Mesendoderm (in vitro differentiated cells): ENCODE measurements at regions not wholly inside any gene's neighbourhood (a gene's known extent, or its start where the extent isn't known, plus 50 kb on each side); places are given as distances from the start of the nearest gene placed in this dataset.
"Not testable (repeated sequence)": the region's sequence is repeated elsewhere in the genome, so short reads cannot be mapped to it uniquely, and the experiment has no call there.

ENCODE experiments used
- DNase-seq: peaks from one replicate; pipeline ENCODE4 v3.0.0; 2013
- H2AK5ac ChIP-seq: 2 replicates; pipeline ENCODE4 v1.6.1; 2013; ENCODE audit warnings: low read length, inconsistent platforms
- H2BK120ac ChIP-seq: 2 replicates; pipeline ENCODE4 v1.6.1; 2013; ENCODE audit warnings: low read depth, mild to moderate bottlenecking, low read length, moderate library complexity, mixed read lengths
- H2BK15ac ChIP-seq: replicated peaks from 2 replicates; pipeline ENCODE4 v1.6.1; 2013; ENCODE audit warnings: low read depth, mild to moderate bottlenecking, moderate library complexity
- H2BK5ac ChIP-seq: 2 replicates; pipeline ENCODE4 v1.6.1; 2013; ENCODE audit warnings: low read length, inconsistent platforms
- H3K18ac ChIP-seq: 2 replicates; pipeline ENCODE4 v1.6.1; 2013; ENCODE audit warnings: mild to moderate bottlenecking, low read length, mixed read lengths
- H3K23ac ChIP-seq: one replicate; pipeline ENCODE4 v1.6.1; 2013; ENCODE audit warnings: low read length
- H3K27ac ChIP-seq: 2 replicates; pipeline ENCODE4 v1.5.1; 2013; ENCODE audit warnings: low read depth, mild to moderate bottlenecking, inconsistent platforms, low read length, moderate library complexity
- H3K27me3 ChIP-seq: 2 replicates; pipeline ENCODE4 v1.6.1; 2013; ENCODE audit warnings: low read length, control low read depth, mild to moderate bottlenecking, inconsistent platforms; ENCODE audit not compliant: insufficient read depth, poor library complexity
- H3K36me3 ChIP-seq: 2 replicates; pipeline ENCODE4 v1.6.1; 2013; ENCODE audit warnings: low read length, inconsistent platforms; ENCODE audit not compliant: control insufficient read depth, insufficient read depth
- H3K4ac ChIP-seq: one replicate; pipeline ENCODE4 v1.6.1; 2013; ENCODE audit warnings: low read depth, mild to moderate bottlenecking, low read length, moderate library complexity
- H3K4me1 ChIP-seq: 2 replicates; pipeline ENCODE4 v1.6.1; 2013; ENCODE audit warnings: low read depth, low read length, inconsistent platforms; ENCODE audit not compliant: control insufficient read depth
- H3K4me2 ChIP-seq: 2 replicates; pipeline ENCODE4 v1.6.1; 2013; ENCODE audit warnings: low read length
- H3K4me3 ChIP-seq: 2 replicates; pipeline ENCODE4 v1.5.1; 2013; ENCODE audit warnings: mild to moderate bottlenecking, low read length
- H3K56ac ChIP-seq: one replicate; pipeline ENCODE4 v1.6.1; 2013; ENCODE audit warnings: low read length
- H3K79me1 ChIP-seq: 2 replicates; pipeline ENCODE4 v1.6.1; 2013; ENCODE audit warnings: low read length, inconsistent platforms
- H3K79me2 ChIP-seq: 2 replicates; pipeline ENCODE4 v1.6.1; 2013; ENCODE audit warnings: mild to moderate bottlenecking, low read length; ENCODE audit not compliant: control insufficient read depth, insufficient read depth
- H3K9ac ChIP-seq: 2 replicates; pipeline ENCODE4 v1.6.1; 2013; ENCODE audit warnings: low read length, inconsistent platforms
- H4K5ac ChIP-seq: one replicate; pipeline ENCODE4 v1.6.1; 2013; ENCODE audit warnings: low read length
- H4K8ac ChIP-seq: one replicate; pipeline ENCODE4 v1.6.1; 2013; ENCODE audit warnings: low read depth, mild to moderate bottlenecking, control low read depth, low read length, moderate library complexity
- WGBS: extraction: QIAGEN DNeasy Blood & Tissue Kit; methylation state at CpG from one replicate; pipeline ENCODE4 v1.1.7; 2013; ENCODE audit warnings: low lambda C conversion rate, missing lambda C conversion rate; ENCODE audit not compliant: insufficient coverage; ENCODE audit errors: extremely low coverage; 5-methylcytosine and 5-hydroxymethylcytosine counted together

GRCh38 chr7:54426406-54426805 is 115.8 kb upstream of the VSTM2A start:
- H3K9ac ChIP-seq, result no peak overlapping the region
- H3K4me3 ChIP-seq, result no peak overlapping the region
- no peaks in the 10 kb centered on the region for H3K27me3 ChIP-seq
- no peaks in the 10 kb centered on the region for H3K36me3 ChIP-seq
- H4K5ac ChIP-seq, result no peak overlapping the region
- H3K27ac ChIP-seq, result no peak overlapping the region
- H3K4me2 ChIP-seq, result no peak overlapping the region
- no peak overlapping the region for H3K23ac ChIP-seq
- H3K79me2 ChIP-seq, result no peaks in the 10 kb centered on the region
- H3K4me1 ChIP-seq, result no peaks in the 10 kb centered on the region
- no peaks in the 10 kb centered on the region for H3K79me1 ChIP-seq
- H2AK5ac ChIP-seq, result no peak overlapping the region
- DNase-seq, result no peak
- no peak overlapping the region for H2BK15ac ChIP-seq
- no peak overlapping the region for H3K56ac ChIP-seq
- H2BK120ac ChIP-seq, result no peak overlapping the region
- no peak overlapping the region for H3K4ac ChIP-seq
- no peak overlapping the region for H3K18ac ChIP-seq
- H4K8ac ChIP-seq, result no peak overlapping the region
- WGBS, result no CpG with 5 or more reads among the region's 2 CpGs
- no peak overlapping the region for H2BK5ac ChIP-seq

- Histone ChIP-seq H2BK5ac (no peak overlapping the region), H3K9ac (no peak overlapping the region), H3K79me2 (no peaks in the 10 kb centered on the region), H3K23ac (no peak overlapping the region), H4K8ac (no peak overlapping the region), H3K36me3 (no peaks in the 10 kb centered on the region), H3K4me2 (no peak overlapping the region), H3K4me3 (no peak overlapping the region), H3K4ac (no peak overlapping the region), H4K5ac (no peak overlapping the region), H2AK5ac (no peak overlapping the region), H3K27me3 (no peaks in the 10 kb centered on the region), H2BK15ac (no peak overlapping the region), H2BK120ac (no peak overlapping the region), H3K56ac (no peak overlapping the region), H3K18ac (no peak overlapping the region), H3K27ac (no peak overlapping the region), H3K79me1 (no peaks in the 10 kb centered on the region), H3K4me1 (no peaks in the 10 kb centered on the region)
- DNase-seq, result no peak
Observed at GRCh38 chr7:54429111-54429510, 113.1 kb upstream of the VSTM2A start.

- Histone ChIP-seq H3K4me1 (no peaks in the 10 kb centered on the region), H3K27ac (no peak overlapping the region), H3K79me2 (no peaks in the 10 kb centered on the region), H3K23ac (no peak overlapping the region), H3K79me1 (no peaks in the 10 kb centered on the region), H4K5ac (no peak overlapping the region), H3K18ac (no peak overlapping the region), H3K56ac (no peak overlapping the region), H3K4me3 (no peak overlapping the region), H3K4ac (no peak overlapping the region), H3K4me2 (no peak overlapping the region), H3K36me3 (no peaks in the 10 kb centered on the region), H3K9ac (no peak overlapping the region), H2AK5ac (no peak overlapping the region), H4K8ac (no peak overlapping the region), H2BK5ac (no peak overlapping the region), H3K27me3 (no peaks in the 10 kb centered on the region), H2BK15ac (no peak overlapping the region), H2BK120ac (no peak overlapping the region)
- no peak for DNase-seq
- 100% methylated on average over 1 of the region's 5 CpGs for WGBS
Observed at GRCh38 chr7:54439391-54439790, 102.8 kb upstream of the VSTM2A start.

GRCh38 chr7:54444046-54444686 is 98.0 kb upstream of the VSTM2A start:
- H3K18ac ChIP-seq, H2BK15ac ChIP-seq, H3K27ac ChIP-seq, H4K8ac ChIP-seq, H2BK120ac ChIP-seq, H2AK5ac ChIP-seq, H3K4me3 ChIP-seq, H3K23ac ChIP-seq, H3K36me3 ChIP-seq, H3K9ac ChIP-seq, H4K5ac ChIP-seq, H3K56ac ChIP-seq, H3K4ac ChIP-seq, H3K79me2 ChIP-seq, DNase-seq, H3K4me1 ChIP-seq, H3K27me3 ChIP-seq, H3K79me1 ChIP-seq, H3K4me2 ChIP-seq, H2BK5ac ChIP-seq: not testable (repeated sequence)
- WGBS, result no CpG with 5 or more reads among the region's 34 CpGs

DNA sequence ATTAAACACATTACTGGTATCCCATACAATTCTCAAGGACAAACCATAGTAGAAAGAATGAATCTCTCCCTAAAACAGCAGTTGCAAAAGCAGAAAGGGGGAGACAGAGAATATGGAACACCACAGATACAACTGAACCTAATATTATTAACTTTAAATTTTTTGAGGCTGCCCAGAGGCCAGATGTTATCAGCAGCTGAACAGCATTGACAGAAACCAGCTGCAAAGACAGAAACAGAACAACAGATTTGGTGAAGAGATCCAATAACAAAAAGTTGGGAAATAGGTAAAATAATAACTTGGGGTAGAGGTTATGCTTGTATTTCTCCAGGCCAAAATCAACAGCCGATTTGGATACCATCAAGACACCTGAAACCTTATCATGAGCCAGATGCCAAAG is 89.0 kb upstream of the VSTM2A start:
- not testable (repeated sequence) for H3K4me1 ChIP-seq, H3K56ac ChIP-seq, H3K27ac ChIP-seq, H2BK120ac ChIP-seq, H4K8ac ChIP-seq, H3K4ac ChIP-seq, DNase-seq, H3K27me3 ChIP-seq, H2BK5ac ChIP-seq, H3K36me3 ChIP-seq, H3K79me2 ChIP-seq, H3K4me2 ChIP-seq, H2AK5ac ChIP-seq, H3K23ac ChIP-seq, H3K79me1 ChIP-seq, H2BK15ac ChIP-seq, H4K5ac ChIP-seq, H3K9ac ChIP-seq, H3K18ac ChIP-seq, H3K4me3 ChIP-seq
- no CpG with 5 or more reads among the region's 1 CpG for WGBS

- H3K9ac ChIP-seq, H2BK120ac ChIP-seq, H3K79me2 ChIP-seq, H4K5ac ChIP-seq, H3K4ac ChIP-seq, H3K27me3 ChIP-seq, H3K36me3 ChIP-seq, H2BK5ac ChIP-seq, H3K18ac ChIP-seq, H3K79me1 ChIP-seq, H3K27ac ChIP-seq, H3K4me1 ChIP-seq, H3K4me3 ChIP-seq, H3K4me2 ChIP-seq, H2AK5ac ChIP-seq, H4K8ac ChIP-seq, H3K23ac ChIP-seq, H3K56ac ChIP-seq, H2BK15ac ChIP-seq: not testable (repeated sequence)
- WGBS, result no CpG with 5 or more reads among the region's 6 CpGs
- DNase-seq, result peak; percentile 28
Observed at GRCh38 chr7:54454700-54455099, 87.5 kb upstream of the VSTM2A start.
